Thyroid gland (tissue), 4 donors: ENCODE measurements at regions not wholly inside any gene's neighbourhood (a gene's known extent, or its start where the extent isn't known, plus 50 kb on each side); places are given as distances from the start of the nearest gene placed in this dataset.

Source experiments
- POLR2A ChIP-seq, 2 donors: fragments of 450-650 bp; IDR thresholded peaks; one replicate each; pipeline ENCODE4 v1.6.1; 2017; ENCODE audit warnings: antibody characterized with exemption in 2 of 2, mild to moderate bottlenecking in 2 of 2, moderate library complexity in 1 of 2
- TF ChIP-seq, protein P1 (sequence below), 6 experiments: fragments of 200-600 bp in 3 of 6; fragments of 450-650 bp in 3 of 6; sonication (generic) in 3 of 6; IDR thresholded peaks; one replicate each; pipeline ENCODE4 v1.5.1; 2016 to 2019; ENCODE audit warnings: antibody characterized with exemption in 6 of 6, mild to moderate bottlenecking in 2 of 6, inconsistent platforms in 1 of 6, moderate library complexity in 1 of 6

- TF ChIP-seq, protein P1, sequence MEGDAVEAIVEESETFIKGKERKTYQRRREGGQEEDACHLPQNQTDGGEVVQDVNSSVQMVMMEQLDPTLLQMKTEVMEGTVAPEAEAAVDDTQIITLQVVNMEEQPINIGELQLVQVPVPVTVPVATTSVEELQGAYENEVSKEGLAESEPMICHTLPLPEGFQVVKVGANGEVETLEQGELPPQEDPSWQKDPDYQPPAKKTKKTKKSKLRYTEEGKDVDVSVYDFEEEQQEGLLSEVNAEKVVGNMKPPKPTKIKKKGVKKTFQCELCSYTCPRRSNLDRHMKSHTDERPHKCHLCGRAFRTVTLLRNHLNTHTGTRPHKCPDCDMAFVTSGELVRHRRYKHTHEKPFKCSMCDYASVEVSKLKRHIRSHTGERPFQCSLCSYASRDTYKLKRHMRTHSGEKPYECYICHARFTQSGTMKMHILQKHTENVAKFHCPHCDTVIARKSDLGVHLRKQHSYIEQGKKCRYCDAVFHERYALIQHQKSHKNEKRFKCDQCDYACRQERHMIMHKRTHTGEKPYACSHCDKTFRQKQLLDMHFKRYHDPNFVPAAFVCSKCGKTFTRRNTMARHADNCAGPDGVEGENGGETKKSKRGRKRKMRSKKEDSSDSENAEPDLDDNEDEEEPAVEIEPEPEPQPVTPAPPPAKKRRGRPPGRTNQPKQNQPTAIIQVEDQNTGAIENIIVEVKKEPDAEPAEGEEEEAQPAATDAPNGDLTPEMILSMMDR (IDR thresholded peaks at IDR 0.05), result no peak
- no peak for TF ChIP-seq POLR2A (IDR thresholded peaks at IDR 0.05)
Observed at GRCh38 chr5:42360616-42361314, 62.5 kb upstream of the GHR start.
